ENCODE measurements at regions not wholly inside any gene's neighbourhood (a gene's known extent, or its start where the extent isn't known, plus 50 kb on each side); places are given as distances from the start of the nearest gene placed in this dataset.

DNA sequence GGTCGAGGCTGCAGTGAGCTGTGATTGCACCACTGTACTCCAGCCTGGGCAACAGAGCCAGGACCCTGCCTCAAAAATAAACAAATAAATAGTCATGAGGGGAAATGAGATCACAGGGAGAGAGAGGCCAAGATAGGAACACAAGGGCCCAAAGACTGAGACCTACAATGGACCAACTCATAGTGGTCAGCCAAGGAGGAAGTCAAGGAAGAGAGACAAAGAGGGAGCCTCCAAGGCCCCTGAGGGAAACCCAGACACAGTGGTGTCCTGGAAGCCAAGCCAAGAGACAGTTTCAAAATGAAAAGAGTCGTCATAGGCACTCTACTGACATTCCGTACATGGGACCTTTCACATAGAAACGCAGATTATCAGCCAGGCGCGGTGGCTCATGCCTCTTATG is 153.3 kb downstream of the BCOR start:
- DNase-seq (ENCODE audit: low read depth in 2 of 2) = no peak

- DNase-seq (ENCODE audit: low read depth in 2 of 2) = no peak
Measured at GRCh38 chrX:39945709-39946108, 152.0 kb downstream of the BCOR start.

GRCh38 chrX:39946822-39947221 is 150.9 kb downstream of the BCOR start:
- no peak for DNase-seq (ENCODE audit: low read depth in 2 of 2)

DNA sequence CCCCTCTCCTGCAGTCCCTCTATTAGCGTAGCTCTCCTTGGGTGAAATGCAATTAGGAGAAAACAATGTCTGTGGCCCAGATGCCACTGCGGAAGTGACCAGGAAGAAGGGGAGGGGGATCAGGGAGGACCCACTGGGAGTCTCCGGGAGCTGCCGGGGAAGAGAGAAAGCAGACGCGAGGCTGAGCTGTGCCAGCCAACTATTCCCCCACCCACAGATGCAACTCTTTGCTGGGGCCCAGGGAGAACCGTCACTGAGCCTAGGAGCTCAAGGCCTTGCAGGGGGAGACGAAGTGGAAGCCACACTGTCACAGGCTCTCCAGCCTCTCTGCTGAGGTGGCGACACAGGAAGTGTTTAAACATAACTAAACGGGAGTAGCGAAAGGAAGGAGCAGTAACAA is 149.2 kb downstream of the BCOR start:
- DNase-seq (ENCODE audit: low read depth in 2 of 2) = no peak

- no peak for DNase-seq (ENCODE audit: low read depth in 2 of 2)
Measured at GRCh38 chrX:39950018-39950688, 147.6 kb downstream of the BCOR start.

DNA sequence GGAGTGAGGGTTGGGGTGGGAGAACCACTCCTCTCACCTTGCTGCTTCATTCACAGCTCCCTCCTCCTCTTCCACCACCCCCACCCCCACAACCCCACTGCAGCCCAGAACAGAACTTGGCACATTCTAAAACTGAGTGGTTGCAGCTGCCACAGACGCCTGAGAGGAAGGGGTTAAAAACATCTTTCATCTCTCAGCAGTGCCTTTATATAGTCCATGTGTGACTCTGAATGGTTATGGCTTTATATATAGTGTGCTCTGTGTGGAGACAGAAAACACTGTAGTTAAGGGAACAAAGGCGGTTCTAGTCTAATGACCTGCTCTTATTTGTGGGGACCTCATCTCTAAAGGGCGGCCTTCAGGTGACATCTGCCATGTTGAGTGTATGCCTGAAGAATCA is 144.8 kb downstream of the BCOR start:
- DNase-seq (ENCODE audit: low read depth in 2 of 2) = no peak

DNA sequence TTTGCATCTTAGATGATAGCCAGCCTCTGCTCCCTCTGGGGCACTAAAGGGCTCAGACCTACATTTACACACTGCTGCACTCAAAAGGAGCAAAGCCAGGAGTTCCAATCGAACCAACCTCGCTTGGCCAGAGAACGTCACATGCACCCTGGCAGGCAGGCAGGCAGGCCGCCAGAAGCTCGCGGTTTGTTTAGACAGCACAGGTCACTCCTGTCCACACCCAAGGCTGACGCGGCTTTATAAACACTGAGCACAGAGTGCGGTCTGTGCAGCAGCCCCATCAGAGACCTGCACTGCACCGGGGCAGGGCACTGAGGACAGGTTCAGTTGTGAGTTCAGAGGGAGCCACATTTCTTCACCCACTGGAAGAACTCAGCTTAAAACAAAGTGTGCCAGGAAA is 143.9 kb downstream of the BCOR start:
- DNase-seq (ENCODE audit: low read depth in 2 of 2) = no peak

GRCh38 chrX:39954851-39955250 is 142.9 kb downstream of the BCOR start:
- DNase-seq (ENCODE audit: low read depth in 2 of 2) = no peak

GRCh38 chrX:39955625-39956024 is 142.1 kb downstream of the BCOR start:
- DNase-seq (ENCODE audit: low read depth in 2 of 2) = no peak

DNA sequence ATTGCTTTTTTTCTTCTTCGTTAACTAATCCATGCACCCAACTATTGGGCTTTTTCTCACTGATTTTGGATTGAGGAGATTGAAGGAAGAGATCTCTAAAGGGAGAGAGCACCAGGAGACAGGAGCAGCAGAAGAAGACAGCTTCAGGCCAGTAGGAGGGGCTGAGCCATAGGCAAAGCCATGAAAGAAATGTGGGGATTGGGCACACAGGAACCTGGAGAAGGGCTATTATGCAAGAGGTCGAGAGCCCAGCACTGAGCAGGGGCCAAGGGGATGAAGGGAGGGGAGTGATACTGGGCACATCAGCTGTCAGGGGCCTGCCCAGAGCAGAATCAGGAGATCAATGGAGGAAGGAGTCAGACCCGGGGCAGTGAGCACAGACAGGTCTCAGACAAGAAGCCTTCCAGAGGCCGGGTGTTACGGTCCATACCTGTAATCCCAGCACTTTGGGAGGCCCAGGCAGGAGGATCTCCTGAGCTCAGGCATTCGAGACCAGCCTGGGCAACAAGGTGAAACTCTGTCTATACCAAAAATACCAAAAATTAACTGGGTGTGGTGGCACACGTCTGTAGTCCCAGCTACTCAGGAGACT is 140.9 kb downstream of the BCOR start:
- DNase-seq (ENCODE audit: low read depth in 2 of 2) = no peak

- no peak for DNase-seq (ENCODE audit: low read depth in 2 of 2)
Measured at GRCh38 chrX:39957816-39958566, 139.8 kb downstream of the BCOR start.

DNA sequence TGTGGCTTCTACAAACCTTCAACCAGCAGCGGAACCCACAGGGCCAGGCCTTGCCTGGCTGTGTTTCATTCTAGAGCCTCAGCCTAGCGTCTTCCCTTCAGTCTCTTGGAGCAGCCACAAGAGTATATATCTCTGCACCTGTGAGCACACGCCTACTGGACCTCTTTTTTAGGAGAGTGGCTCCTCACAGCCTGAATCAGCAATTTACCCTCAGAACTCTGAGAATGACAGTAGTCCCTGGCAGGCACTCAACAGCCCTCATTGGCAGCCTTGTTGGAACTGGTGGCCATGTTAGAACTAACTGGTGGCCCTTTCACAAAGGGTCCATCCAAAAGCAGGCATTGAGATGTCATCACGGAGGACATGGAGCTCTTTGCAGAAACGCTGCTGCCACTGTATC is 138.9 kb downstream of the BCOR start:
- no peak for DNase-seq (ENCODE audit: low read depth in 2 of 2)

DNA sequence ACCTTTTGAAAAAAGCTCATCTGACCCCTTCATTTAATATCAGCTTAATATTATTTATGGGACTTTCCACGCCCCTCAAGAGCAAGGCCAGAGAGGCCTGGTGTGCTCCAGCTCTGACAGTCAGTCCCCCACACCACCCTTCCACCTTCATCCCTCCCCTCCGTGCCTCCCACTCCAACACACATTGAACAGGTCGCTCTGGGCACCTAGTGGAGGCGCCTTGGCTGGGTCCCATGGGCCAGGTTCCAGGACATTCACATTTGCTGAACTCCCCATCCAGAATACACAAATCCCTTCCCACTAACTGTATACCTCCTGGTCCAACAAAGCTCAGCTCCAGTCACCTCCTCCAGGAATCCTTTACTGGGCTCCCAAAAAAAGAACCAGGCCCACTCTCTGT is 137.5 kb downstream of the BCOR start:
- no peak for DNase-seq (ENCODE audit: low read depth in 2 of 2)

- no peak for DNase-seq (ENCODE audit: low read depth in 2 of 2)
Measured at GRCh38 chrX:39961441-39961840, 136.3 kb downstream of the BCOR start.

- DNase-seq (ENCODE audit: low read depth in 2 of 2) = no peak
Measured at GRCh38 chrX:39965051-39965573, 132.6 kb downstream of the BCOR start.

- no peak for DNase-seq (ENCODE audit: low read depth in 2 of 2)
Measured at GRCh38 chrX:39966176-39966575, 131.6 kb downstream of the BCOR start.

DNA sequence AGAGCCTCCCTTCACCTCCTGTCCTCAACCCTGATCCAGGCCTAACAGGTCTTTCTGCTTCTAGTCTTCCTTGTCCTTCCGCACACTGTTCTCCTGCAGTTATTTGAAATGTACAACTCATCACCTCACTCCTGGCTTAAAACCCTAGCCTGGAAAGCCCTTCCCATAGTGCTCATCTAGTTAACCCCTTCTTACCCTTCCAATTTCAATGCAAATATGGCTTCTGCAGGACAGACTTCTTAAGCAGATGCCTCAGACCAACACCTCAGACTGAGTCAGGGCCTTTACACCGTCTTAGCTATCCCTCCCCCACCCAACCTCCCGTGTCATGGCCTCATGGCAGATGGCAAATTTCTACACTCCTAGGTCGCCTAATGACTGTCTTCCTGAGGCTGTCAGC is 130.4 kb downstream of the BCOR start:
- peak in 1 of 2 donors; percentile 4 for DNase-seq (ENCODE audit: low read depth in 2 of 2)

- DNase-seq (ENCODE audit: low read depth in 2 of 2) = peak; percentile 2 to 7
Measured at GRCh38 chrX:39969099-39969818, 128.5 kb downstream of the BCOR start.

DNA sequence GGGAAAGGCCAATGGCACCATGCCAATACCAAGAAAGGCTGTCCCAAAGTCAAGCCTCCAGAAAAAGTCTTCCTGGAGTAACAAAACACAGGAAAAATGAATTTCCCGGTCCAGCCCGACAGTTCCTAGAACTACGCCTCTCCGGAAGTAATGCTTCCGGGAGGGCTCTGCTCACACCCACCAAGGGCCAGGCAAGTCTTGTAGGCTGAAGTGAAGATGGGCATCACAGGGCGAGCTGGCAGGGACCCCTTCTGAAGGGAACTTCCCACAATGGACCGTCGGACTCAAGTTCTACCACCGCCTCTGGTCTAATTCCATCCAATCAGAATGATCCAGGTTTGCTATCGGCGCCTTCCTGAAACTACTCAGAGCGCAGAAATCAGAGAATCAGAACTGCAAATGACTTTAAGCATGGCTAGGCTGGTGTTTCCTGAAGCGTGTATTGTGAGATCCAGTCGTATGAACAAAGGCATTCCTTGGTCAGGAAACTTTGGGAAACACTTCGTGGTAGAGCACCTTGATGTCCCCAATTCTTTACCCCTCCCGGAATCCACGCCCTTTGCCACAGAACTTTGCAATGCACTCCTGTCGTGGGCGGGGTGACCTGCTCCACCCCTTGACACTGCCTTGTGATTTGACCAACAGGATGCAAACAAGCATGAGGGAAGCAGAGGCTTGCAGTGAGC is 127.8 kb downstream of the BCOR start:
- no peak for DNase-seq (ENCODE audit: low read depth in 2 of 2)

- no peak for DNase-seq (ENCODE audit: low read depth in 2 of 2)
Measured at GRCh38 chrX:39971760-39972159, 126.0 kb downstream of the BCOR start.

GRCh38 chrX:39972340-39972739 is 125.4 kb downstream of the BCOR start:
- no peak for DNase-seq (ENCODE audit: low read depth in 2 of 2)

DNA sequence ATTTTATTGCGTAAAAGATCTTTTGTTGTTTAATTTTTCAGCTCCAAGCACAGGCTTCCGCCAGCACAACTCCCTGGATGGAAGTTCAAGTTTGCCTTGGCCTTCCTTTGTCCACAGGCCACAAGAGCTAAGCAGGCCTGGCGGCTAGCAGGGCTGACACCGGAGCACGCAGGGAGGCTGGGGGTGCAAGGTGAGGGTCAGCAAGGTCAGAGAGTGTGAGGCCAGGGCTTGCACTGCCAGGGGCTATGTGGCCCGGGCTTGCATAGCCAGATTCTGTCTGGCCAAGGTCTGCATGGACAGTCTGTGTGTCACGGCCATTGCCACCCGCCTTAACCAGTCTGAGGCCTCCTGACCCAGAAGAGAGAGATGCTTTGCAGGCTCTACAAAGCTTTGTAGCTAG is 123.9 kb downstream of the BCOR start:
- DNase-seq (ENCODE audit: low read depth in 2 of 2) = no peak
